HEK293T (cell line): ENCODE measurements at regions not wholly inside any gene's neighbourhood (a gene's known extent, or its start where the extent isn't known, plus 50 kb on each side); places are given as distances from the start of the nearest gene placed in this dataset.

ENCODE experiments used
- BHLHE40 ChIP-seq: fragments of 450-650 bp; IDR thresholded peaks from 2 replicates; pipeline ENCODE4 v1.6.1; 2016; ENCODE audit warnings: mild to moderate bottlenecking, moderate library complexity, borderline replicate concordance
- PKNOX1 ChIP-seq: fragments of 450-650 bp; IDR thresholded peaks from 2 replicates; pipeline ENCODE4 v1.6.1; 2016

- TF ChIP-seq BHLHE40 (no peak), PKNOX1 (no peak)
Observed at GRCh38 chr9:32264170-32264864, 120.1 kb upstream of the ACO1 start.
